DMS153 treated with DMSO at 0.1 percent for 48 hours (cell line): ENCODE measurements at regions not wholly inside any gene's neighbourhood (a gene's known extent, or its start where the extent isn't known, plus 50 kb on each side); places are given as distances from the start of the nearest gene placed in this dataset.
"Not testable (repeated sequence)": the region's sequence is repeated elsewhere in the genome, so short reads cannot be mapped to it uniquely, and the experiment has no call there.

Experiments used
- DNase-seq: peaks from one replicate; lab custom pipeline; 2025; ENCODE audit not compliant: unreplicated experiment; lab: John Stamatoyannopoulos, UW

GRCh38 chr3:130151555-130151954 lies 69.9 kb downstream of the ALG1L2 start:
- DNase-seq = not testable (repeated sequence)

DNA sequence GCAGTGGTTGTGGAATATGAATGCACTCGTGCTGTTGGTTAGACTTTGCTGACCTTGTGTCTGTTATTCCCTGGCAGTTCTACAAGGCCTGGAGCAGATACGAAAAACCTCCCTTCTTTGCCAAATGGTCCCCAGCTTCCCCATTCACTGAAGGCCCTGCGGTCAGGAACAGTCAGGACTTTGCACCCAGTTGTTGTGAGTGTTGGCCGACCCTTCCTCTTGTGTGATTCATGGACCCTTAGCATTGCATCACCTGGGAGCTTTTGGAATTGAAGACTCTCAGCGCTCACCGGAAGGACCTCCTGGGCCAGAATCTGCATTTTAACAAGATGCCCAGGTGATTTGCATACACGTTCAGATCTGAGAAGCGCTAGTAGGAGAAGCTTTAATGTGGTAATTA lies 71.6 kb downstream of the ALG1L2 start:
- DNase-seq = not testable (repeated sequence)

GRCh38 chr3:130155464-130155863 lies 73.8 kb downstream of the ALG1L2 start:
- DNase-seq = not testable (repeated sequence)

GRCh38 chr3:130166856-130167255 lies 85.2 kb downstream of the ALG1L2 start:
- DNase-seq = not testable (repeated sequence)

GRCh38 chr3:130175195-130175594 lies 93.6 kb downstream of the ALG1L2 start:
- DNase-seq = not testable (repeated sequence)

DNA sequence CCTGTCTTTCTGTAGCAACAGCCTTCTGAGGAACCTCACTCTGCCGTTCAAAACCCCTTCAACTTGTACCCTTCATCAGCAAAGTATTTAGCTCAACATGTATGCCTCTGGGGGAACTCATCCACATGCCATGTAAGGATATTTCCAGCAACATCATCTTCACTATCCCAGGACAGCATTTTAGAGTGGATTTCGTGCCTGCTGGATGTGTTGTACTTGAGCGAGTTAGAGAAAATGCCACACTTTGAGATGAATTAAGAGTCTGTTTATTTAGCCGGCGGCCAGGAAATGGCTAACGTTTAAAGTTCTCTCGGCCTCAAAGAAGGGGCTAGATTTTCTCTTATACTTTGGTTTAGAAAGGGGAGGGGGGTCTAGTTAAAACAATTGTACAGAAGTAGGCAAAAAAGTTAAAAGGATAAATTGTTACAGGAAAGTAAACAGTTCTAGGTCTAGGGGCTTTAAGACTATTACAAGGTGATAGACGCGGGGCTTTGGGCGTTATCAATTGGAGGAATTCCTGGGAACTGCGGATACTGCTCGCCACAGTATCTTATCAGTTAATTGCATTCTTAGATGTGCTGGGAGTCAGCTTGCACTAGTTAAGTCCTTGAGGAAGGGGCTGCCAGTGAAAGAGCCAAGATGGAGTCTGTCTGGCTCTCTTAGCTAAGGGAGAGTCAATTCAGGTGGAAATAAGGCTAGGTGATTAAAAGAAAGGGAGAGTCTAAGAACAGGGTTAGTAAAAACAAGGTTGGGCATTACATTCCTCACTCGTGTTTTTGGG lies 95.0 kb downstream of the ALG1L2 start:
- DNase-seq = not testable (repeated sequence)

DNA sequence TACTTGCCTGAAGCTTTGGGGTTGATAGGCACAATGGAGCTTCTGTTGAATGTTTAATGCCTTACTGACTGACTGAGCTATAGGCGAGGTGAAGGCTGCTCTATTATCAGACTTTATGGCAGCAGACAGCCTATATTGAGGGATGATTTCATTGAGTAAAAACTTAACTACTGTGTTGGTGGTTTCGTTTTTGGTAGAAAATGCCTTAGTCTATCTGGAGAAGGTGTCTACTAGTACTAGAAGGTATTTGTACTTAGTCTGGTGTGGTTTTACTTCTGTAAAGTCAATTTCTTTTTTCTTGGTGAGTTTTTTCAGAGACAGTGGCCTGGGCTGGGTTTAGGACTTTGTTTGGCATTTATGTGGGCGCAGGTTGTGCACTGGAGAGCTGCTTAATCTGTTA lies 97.2 kb downstream of the ALG1L2 start:
- DNase-seq = not testable (repeated sequence)

DNA sequence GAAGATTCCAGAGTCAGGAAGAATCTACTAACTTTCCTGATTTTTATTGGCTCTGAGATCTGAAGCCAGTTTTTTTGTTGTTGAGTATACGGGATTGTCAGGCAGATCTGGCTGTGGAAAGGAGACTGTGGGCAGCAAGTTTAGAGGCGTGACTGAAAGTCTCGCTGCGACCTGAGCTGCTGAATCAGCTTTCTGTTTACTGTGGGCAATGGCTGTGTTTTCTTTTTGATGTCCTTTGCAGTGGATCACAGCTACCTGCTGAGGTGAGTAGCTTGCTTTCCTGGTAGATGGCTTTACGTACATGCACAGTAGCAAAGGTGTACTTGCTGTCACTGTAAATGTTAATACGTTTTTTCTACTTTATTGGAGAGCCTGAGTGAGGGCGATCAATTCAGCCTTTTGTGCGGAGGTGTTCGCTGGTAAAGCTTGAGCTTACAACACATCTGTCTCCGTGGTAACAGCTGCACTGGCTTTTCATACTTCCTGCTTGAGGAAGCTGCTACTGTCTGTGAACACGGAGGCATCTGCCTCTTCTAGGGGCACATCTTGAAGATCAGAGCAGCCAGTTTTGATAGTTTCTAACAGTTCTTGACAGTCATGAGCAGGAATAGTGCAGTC lies 97.8 kb downstream of the ALG1L2 start:
- DNase-seq = not testable (repeated sequence)

- not testable (repeated sequence) for DNase-seq
Measured at GRCh38 chr3:130182475-130182874, 100.8 kb downstream of the ALG1L2 start.

GRCh38 chr3:130183689-130184088 lies 102.1 kb downstream of the ALG1L2 start:
- not testable (repeated sequence) for DNase-seq

DNA sequence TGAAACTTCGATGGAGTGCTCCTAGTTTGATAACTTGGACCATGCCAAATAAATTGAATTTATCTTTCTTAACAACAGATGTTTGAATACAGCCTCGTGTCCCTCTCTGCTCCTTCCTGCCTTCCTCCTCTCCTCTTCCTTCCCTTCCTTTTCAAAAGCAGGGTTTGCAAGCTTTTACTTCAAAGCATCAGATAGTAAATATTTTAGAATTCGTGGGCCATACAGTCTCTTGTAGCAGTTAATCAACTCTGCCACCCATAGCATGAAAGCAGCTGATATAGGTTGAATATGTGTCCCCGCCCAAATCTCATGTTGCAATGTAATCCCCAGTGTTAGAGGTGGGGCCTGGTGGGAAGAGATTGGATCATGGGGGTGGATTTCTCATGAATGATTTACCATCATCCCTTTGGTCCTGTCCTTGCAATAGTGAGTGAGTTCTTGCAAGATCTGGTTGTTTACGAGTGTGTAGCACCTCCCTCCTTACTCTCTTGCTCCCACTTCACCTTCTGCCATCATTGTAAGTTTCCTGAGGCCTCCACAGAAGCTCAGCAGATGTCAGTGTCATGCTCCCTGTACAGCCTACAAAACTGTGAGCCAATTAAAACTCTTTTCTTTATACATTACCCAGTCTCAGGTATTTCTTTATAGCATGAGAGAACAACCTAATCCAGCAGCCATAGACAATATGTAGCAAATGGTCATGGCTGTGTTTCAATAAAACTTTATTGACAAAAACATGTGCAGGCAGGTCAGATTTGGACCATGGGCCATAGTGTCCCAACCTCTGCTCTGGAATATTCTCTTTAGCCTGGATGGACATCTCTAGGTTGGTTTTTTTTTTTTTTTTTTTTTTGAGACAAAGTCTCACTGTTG lies 102.8 kb downstream of the ALG1L2 start:
- DNase-seq = not testable (repeated sequence)

GRCh38 chr3:130201272-130201671 lies 119.6 kb downstream of the ALG1L2 start:
- DNase-seq = not testable (repeated sequence)

- not testable (repeated sequence) for DNase-seq
Measured at GRCh38 chr3:130203633-130204032, 122.0 kb downstream of the ALG1L2 start.

- no peak for DNase-seq
Measured at GRCh38 chr3:130227540-130227939, 117.9 kb upstream of the COL6A5 start.

GRCh38 chr3:130242850-130243569 lies 102.5 kb upstream of the COL6A5 start:
- no peak for DNase-seq

DNA sequence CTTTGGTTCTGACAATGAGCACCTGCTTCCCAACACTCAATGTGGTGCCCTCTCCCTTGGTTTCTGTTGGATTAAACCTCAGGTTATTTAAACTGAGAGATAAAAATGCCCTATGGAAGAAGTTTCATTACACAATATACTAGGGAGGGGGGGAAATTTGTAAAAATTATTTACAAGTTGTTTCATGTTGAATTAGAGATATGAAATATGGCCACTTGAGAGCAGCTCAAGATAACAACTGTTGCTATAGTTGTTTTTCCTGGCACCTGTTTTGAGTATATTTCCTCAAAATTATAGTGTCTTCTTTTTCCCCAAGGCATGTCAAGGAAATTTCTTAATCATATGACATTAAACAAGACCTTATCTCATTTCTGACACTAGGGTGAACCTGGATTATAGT lies 101.7 kb upstream of the COL6A5 start:
- DNase-seq = no peak

GRCh38 chr3:130250982-130251381 lies 94.5 kb upstream of the COL6A5 start:
- DNase-seq = no peak

- no peak for DNase-seq
Measured at GRCh38 chr3:130255442-130255841, 90.0 kb upstream of the COL6A5 start.

DNA sequence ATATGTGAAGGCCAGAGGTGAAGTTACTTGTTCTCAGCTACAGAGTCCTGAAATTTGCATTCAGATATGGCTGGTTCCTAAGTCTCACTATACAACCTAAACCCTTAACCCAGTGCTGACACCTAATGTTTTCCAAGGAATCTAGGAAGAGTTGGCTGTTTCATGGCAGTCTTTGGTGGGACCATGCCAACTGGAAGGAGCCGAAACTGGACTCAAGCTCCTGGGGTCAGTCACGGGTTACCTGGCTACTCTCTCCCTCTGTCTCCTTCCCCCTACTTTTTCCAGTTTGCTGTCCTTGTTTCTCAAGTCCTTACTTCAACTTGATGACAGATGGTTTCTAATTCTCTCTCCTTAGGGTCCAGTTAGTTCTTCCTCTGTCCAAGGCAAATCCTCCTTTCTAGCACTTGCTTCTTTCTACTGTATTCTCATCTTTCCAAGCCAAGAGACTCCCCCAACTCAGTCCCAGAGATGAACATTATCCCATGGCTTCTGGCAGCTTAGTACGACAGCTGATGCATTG lies 88.6 kb upstream of the COL6A5 start:
- no peak for DNase-seq

- no peak for DNase-seq
Measured at GRCh38 chr3:130258532-130258952, 86.9 kb upstream of the COL6A5 start.
